OCI-LY3 (cell line): ENCODE measurements at regions not wholly inside any gene's neighbourhood (a gene's known extent, or its start where the extent isn't known, plus 50 kb on each side); places are given as distances from the start of the nearest gene placed in this dataset.

ENCODE experiments used
- EZH2phosphoT487 ChIP-seq: fragments of 200-600 bp; shearing (Covaris generic); IDR thresholded peaks from 2 replicates; pipeline ENCODE4 v1.6.1; 2018; ENCODE audit warnings: antibody characterized with exemption, mixed run types, low read depth
- TF ChIP-seq, protein P1 (sequence below): fragments of 200-600, 300-600 bp; sonication (generic); IDR thresholded peaks from 2 replicates; pipeline ENCODE4 v1.5.1; 2014; ENCODE audit warnings: antibody characterized with exemption, low read length, low read depth

DNA sequence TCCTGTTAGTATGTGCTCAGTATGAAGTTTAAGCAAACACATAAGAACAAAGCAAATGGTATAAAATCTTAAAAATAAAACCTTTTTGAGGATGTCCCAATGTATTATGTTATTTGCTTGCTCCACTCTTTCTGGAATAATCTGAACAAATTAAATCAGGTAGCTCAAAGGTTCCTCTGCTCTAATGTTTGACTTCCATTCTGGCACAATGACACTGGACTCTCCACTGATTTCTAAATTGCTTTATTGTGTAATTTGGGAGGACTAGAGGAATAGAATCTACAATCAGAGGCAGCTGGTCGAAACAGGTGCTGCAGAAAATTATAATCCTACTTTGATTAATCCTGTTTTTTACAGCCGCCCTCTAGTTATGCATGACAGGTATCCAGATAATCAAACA is 523.7 kb upstream of the FOXG1 start:
- TF ChIP-seq, protein P1, sequence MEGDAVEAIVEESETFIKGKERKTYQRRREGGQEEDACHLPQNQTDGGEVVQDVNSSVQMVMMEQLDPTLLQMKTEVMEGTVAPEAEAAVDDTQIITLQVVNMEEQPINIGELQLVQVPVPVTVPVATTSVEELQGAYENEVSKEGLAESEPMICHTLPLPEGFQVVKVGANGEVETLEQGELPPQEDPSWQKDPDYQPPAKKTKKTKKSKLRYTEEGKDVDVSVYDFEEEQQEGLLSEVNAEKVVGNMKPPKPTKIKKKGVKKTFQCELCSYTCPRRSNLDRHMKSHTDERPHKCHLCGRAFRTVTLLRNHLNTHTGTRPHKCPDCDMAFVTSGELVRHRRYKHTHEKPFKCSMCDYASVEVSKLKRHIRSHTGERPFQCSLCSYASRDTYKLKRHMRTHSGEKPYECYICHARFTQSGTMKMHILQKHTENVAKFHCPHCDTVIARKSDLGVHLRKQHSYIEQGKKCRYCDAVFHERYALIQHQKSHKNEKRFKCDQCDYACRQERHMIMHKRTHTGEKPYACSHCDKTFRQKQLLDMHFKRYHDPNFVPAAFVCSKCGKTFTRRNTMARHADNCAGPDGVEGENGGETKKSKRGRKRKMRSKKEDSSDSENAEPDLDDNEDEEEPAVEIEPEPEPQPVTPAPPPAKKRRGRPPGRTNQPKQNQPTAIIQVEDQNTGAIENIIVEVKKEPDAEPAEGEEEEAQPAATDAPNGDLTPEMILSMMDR = no peak
- no peak for TF ChIP-seq EZH2phosphoT487
